Neural progenitor cell (in vitro differentiated cells): ENCODE measurements at regions not wholly inside any gene's neighbourhood (a gene's known extent, or its start where the extent isn't known, plus 50 kb on each side); places are given as distances from the start of the nearest gene placed in this dataset.
"Not testable (repeated sequence)": the region's sequence is repeated elsewhere in the genome, so short reads cannot be mapped to it uniquely, and the experiment has no call there.

Source experiments
- DNase-seq: peaks from one replicate; pipeline ENCODE4 v3.0.0-alpha.2; 2016; ENCODE audit warnings: low spot score
- H2AFZ ChIP-seq: fragments of 200-600 bp; sonication (generic); replicated peaks from 2 replicates; pipeline ENCODE4 v1.6.1; 2016; ENCODE audit warnings: antibody characterized with exemption
- H3F3A ChIP-seq: fragments of 200-600 bp; sonication (generic); 2 replicates; pipeline ENCODE4 v1.6.1; 2016; ENCODE audit warnings: antibody characterized with exemption, low read depth
- H3K27ac ChIP-seq: fragments of 200-600 bp; sonication (generic); 2 replicates; pipeline ENCODE4 v1.5.1; 2016; ENCODE audit warnings: mild to moderate bottlenecking
- H3K27me3 ChIP-seq: fragments of 200-600 bp; sonication (generic); 2 replicates; pipeline ENCODE4 v1.6.1; 2016; ENCODE audit warnings: mild to moderate bottlenecking, moderate library complexity
- H3K36me3 ChIP-seq: fragments of 200-600 bp; sonication (generic); 2 replicates; pipeline ENCODE4 v1.5.1; 2016
- H3K4me1 ChIP-seq: fragments of 200-600 bp; sonication (generic); 2 replicates; pipeline ENCODE4 v1.6.1; 2016; ENCODE audit warnings: mixed run types
- H3K4me2 ChIP-seq: fragments of 200-600 bp; sonication (generic); 2 replicates; pipeline ENCODE4 v1.6.1; 2016
- H3K4me3 ChIP-seq: fragments of 200-600 bp; sonication (generic); 2 replicates; pipeline ENCODE4 v1.5.1; 2016
- H3K79me2 ChIP-seq: fragments of 200-600 bp; sonication (generic); 2 replicates; pipeline ENCODE4 v1.6.1; 2016; ENCODE audit warnings: low read depth
- H3K9ac ChIP-seq: fragments of 200-600 bp; sonication (generic); 2 replicates; pipeline ENCODE4 v1.6.1; 2016
- H3K9me3 ChIP-seq: fragments of 200-600 bp; sonication (generic); 2 replicates; pipeline ENCODE4 v1.5.1; 2016; ENCODE audit warnings: low read depth
- H4K20me1 ChIP-seq: fragments of 200-600 bp; sonication (generic); 2 replicates; pipeline ENCODE4 v1.6.1; 2016; ENCODE audit warnings: low read depth
- H3K27ac Mint-ChIP-seq: 3 replicates; pipeline ENCODE4 v1.8.0; 2021; ENCODE audit warnings: mixed read lengths
- H3K27me3 Mint-ChIP-seq: 2 replicates; pipeline ENCODE4 v1.8.0; 2022; ENCODE audit warnings: low read depth, mild to moderate bottlenecking, inconsistent platforms, moderate library complexity, mixed read lengths; ENCODE audit not compliant: insufficient read depth
- H3K36me3 Mint-ChIP-seq: 3 replicates; pipeline ENCODE4 v1.8.0; 2021; ENCODE audit warnings: mixed read lengths
- H3K4me1 Mint-ChIP-seq: 3 replicates; pipeline ENCODE4 v1.8.0; 2021; ENCODE audit warnings: mixed read lengths
- H3K4me3 Mint-ChIP-seq: 3 replicates; pipeline ENCODE4 v1.8.0; 2021; ENCODE audit warnings: mild to moderate bottlenecking, moderate library complexity, mixed read lengths
- H3K9me3 Mint-ChIP-seq: 3 replicates; pipeline ENCODE4 v1.8.0; 2020; ENCODE audit warnings: mixed read lengths
- CTCF ChIP-seq: fragments of 200-600 bp; sonication (generic); IDR thresholded peaks from 2 replicates; pipeline ENCODE4 v1.5.1; 2017; ENCODE audit warnings: antibody characterized with exemption, mild to moderate bottlenecking
- EZH2 ChIP-seq: fragments of 200-600 bp; sonication (generic); IDR thresholded peaks from 2 replicates; pipeline ENCODE4 v1.6.1; 2017; ENCODE audit warnings: antibody characterized with exemption, mild to moderate bottlenecking, moderate library complexity
- EZH2phosphoT487 ChIP-seq: fragments of 200-600 bp; sonication (generic); IDR thresholded peaks from 2 replicates; pipeline ENCODE4 v1.6.1; 2017; ENCODE audit warnings: antibody characterized with exemption

- H3K27ac Mint-ChIP-seq = no peak overlapping the region
- DNase-seq = peak; percentile 10
Observed at GRCh38 chrX:146707781-146708180, 101.8 kb upstream of the CXorf51B start.

DNA sequence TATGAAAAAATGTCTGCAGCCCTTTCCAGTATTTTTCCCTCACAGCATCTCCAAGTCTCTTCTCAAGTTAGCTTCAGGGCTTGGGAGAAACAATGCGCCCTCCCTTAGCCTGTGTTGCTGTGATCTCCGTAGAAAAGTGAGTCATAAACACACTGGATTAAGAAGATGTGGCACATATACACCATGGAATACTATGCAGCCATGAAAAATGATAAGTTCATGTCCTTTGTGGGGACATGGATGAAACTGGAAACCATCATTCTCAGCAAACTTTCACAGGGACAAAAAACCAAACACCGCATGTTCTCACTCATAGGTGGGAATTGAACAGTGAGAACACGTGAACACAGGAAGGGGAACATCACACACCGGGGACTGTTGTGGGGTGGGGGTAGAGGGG, 100.7 kb upstream of the CXorf51B start:
- not testable (repeated sequence) for H3K27ac Mint-ChIP-seq

More at GRCh38 chrX:146707781-146708180, 101.8 kb upstream of the CXorf51B start:
- H3K4me1 Mint-ChIP-seq = no peaks in the 10 kb centered on the region
- no peak overlapping the region for H3K4me2 ChIP-seq
- no peaks in the 10 kb centered on the region for H4K20me1 ChIP-seq
- no peak overlapping the region for H3K27ac ChIP-seq
- no peaks in the 10 kb centered on the region for H3K27me3 ChIP-seq
- no peaks in the 10 kb centered on the region for H3F3A ChIP-seq
- no peaks in the 10 kb centered on the region for H3K36me3 ChIP-seq
- no peak overlapping the region for H3K9ac ChIP-seq
- no peaks in the 10 kb centered on the region for H3K27me3 Mint-ChIP-seq
- H3K4me3 ChIP-seq = no peak overlapping the region
- H3K9me3 ChIP-seq = peaks cover 11% of the 10 kb centered on the region
- no peaks in the 10 kb centered on the region for H3K36me3 Mint-ChIP-seq
- no peak overlapping the region for H2AFZ ChIP-seq
- no peak overlapping the region for H3K4me3 Mint-ChIP-seq
- no peak for TF ChIP-seq EZH2
- TF ChIP-seq EZH2phosphoT487 = no peak
- TF ChIP-seq CTCF = no peak
- no peaks in the 10 kb centered on the region for H3K79me2 ChIP-seq
- H3K4me1 ChIP-seq = no peaks in the 10 kb centered on the region
- H3K9me3 Mint-ChIP-seq = peaks cover 2% of the 10 kb centered on the region

DNA sequence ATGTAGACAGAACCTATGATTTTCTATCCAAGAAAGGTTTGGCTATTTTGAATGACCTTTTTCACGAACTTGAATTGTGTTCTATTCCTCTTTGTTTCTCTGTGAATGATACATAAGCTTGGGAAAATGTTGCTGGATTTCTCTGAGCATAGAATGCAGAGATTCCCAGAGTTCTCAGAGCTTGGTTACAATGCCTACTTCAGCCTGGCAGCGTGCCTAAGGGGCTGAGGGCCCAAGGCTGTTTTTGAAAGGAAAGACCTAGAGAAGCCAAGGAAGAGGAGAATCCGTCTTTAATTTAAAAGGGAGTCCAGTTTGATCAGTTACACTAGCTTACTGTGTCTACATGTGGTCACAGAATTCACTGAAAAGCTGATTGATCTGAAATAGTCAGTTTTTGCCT, 55.3 kb upstream of the CXorf51B start:
- Mint-ChIP-seq H3K9me3 (no peaks in the 10 kb centered on the region), H3K4me1 (no peaks in the 10 kb centered on the region), H3K27ac (no peak overlapping the region), H3K4me3 (no peak overlapping the region), H3K27me3 (peaks cover 2% of the 10 kb centered on the region), H3K36me3 (no peaks in the 10 kb centered on the region)
- Histone ChIP-seq H3F3A (no peaks in the 10 kb centered on the region), H3K27ac (no peak overlapping the region), H3K9ac (no peak overlapping the region), H3K4me3 (no peak overlapping the region), H2AFZ (no peak overlapping the region), H3K4me1 (no peaks in the 10 kb centered on the region), H3K9me3 (no peaks in the 10 kb centered on the region), H4K20me1 (no peaks in the 10 kb centered on the region), H3K27me3 (no peaks in the 10 kb centered on the region), H3K4me2 (no peak overlapping the region), H3K36me3 (no peaks in the 10 kb centered on the region), H3K79me2 (no peaks in the 10 kb centered on the region)
- TF ChIP-seq CTCF (no peak), EZH2phosphoT487 (no peak), EZH2 (no peak)
- DNase-seq = no peak

More for the DNA sequence above, 100.7 kb upstream of the CXorf51B start:
- not testable (repeated sequence) for H3K4me2 ChIP-seq, H4K20me1 ChIP-seq, H3K27ac ChIP-seq, H3K4me3 Mint-ChIP-seq, H3K9me3 Mint-ChIP-seq, H3K4me3 ChIP-seq, H2AFZ ChIP-seq, H3K9ac ChIP-seq, H3K4me1 Mint-ChIP-seq, H3K36me3 Mint-ChIP-seq, H3K79me2 ChIP-seq, H3F3A ChIP-seq, H3K27me3 ChIP-seq, H3K27me3 Mint-ChIP-seq, H3K36me3 ChIP-seq, DNase-seq, H3K4me1 ChIP-seq
- H3K9me3 ChIP-seq = peaks cover 11% of the 10 kb centered on the region

DNA sequence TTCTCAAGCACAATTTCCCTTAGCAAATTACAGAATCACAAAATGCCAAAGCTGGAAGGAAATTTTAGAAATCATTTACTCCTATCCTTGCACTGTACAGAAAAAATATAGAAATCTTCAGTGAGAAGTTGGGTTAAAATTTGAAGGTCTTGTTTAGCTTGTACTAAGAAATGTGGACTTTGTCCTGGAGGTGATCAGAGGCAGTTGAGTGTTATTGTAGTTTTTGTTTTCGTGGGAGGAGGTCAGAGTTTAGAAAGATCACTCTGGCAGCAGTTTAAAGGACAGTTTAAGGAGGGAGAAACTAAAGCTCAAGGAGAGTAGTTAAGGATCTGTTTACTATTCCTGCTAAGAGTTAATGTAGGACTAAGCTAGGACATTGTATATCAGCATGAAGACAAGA, 54.4 kb upstream of the CXorf51B start:
- TF ChIP-seq EZH2phosphoT487 (no peak), CTCF (no peak), EZH2 (no peak)
- no peak overlapping the region for H3K4me2 ChIP-seq
- Mint-ChIP-seq H3K9me3 (no peaks in the 10 kb centered on the region), H3K27me3 (peaks cover 2% of the 10 kb centered on the region), H3K36me3 (no peaks in the 10 kb centered on the region), H3K4me1 (no peaks in the 10 kb centered on the region), H3K27ac (no peak overlapping the region), H3K4me3 (no peak overlapping the region)
- no peaks in the 10 kb centered on the region for H3K27me3 ChIP-seq
- no peak overlapping the region for H2AFZ ChIP-seq
- H3K79me2 ChIP-seq = no peaks in the 10 kb centered on the region
- H3K9ac ChIP-seq = no peak overlapping the region
- no peaks in the 10 kb centered on the region for H3K36me3 ChIP-seq
- H3K27ac ChIP-seq = no peak overlapping the region
- H3K9me3 ChIP-seq = no peaks in the 10 kb centered on the region
- no peaks in the 10 kb centered on the region for H3F3A ChIP-seq
- no peaks in the 10 kb centered on the region for H3K4me1 ChIP-seq
- H3K4me3 ChIP-seq = no peak overlapping the region
- no peaks in the 10 kb centered on the region for H4K20me1 ChIP-seq
- DNase-seq = no peak
